ENCODE measurements at regions not wholly inside any gene's neighbourhood (a gene's known extent, or its start where the extent isn't known, plus 50 kb on each side); places are given as distances from the start of the nearest gene placed in this dataset.

- TF ChIP-seq L3MBTL2 (conservative IDR thresholded peaks at IDR 0.05), result no peak
- no peak for TF ChIP-seq ARNT (IDR thresholded peaks at IDR 0.05)
- TF ChIP-seq FOXK2 (IDR thresholded peaks at IDR 0.05), result no peak
- TF ChIP-seq ZNF384 (IDR thresholded peaks at IDR 0.05), result no peak
- no peak for TF ChIP-seq SP1 (IDR thresholded peaks at IDR 0.05)
- TF ChIP-seq SUZ12 (IDR thresholded peaks at IDR 0.05), result no peak
- TF ChIP-seq FOXM1 (IDR thresholded peaks at IDR 0.05; ENCODE audit: borderline replicate concordance), result no peak
- TF ChIP-seq CTBP1 (IDR thresholded peaks at IDR 0.05; ENCODE audit: borderline replicate concordance), result no peak
- no peak for TF ChIP-seq ELF4 (IDR thresholded peaks at IDR 0.05)
- TF ChIP-seq HDGF (IDR thresholded peaks at IDR 0.05; ENCODE audit: borderline replicate concordance), result no peak
These were observed 59.9 kb upstream of the C11orf58 start for GRCh38 chr11:16678466-16679116.
